WERI-Rb-1 (cell line): ENCODE measurements at regions not wholly inside any gene's neighbourhood (a gene's known extent, or its start where the extent isn't known, plus 50 kb on each side); places are given as distances from the start of the nearest gene placed in this dataset.

Source experiments
- DNase-seq: peaks from one replicate; pipeline ENCODE4 v3.0.0-alpha.2; 2020
- H3K27ac ChIP-seq: fragments of 250-450 bp; sonication (Bioruptor Pico); 2 replicates; pipeline ENCODE4 v1.5.1; 2020; ENCODE audit warnings: mild to moderate bottlenecking, moderate library complexity
- H3K27me3 ChIP-seq: fragments of 250-450 bp; sonication (Bioruptor Pico); 2 replicates; pipeline ENCODE4 v1.5.1; 2021; ENCODE audit warnings: mild to moderate bottlenecking, low read depth, moderate library complexity; ENCODE audit not compliant: insufficient read depth, severe bottlenecking
- H3K36me3 ChIP-seq: fragments of 250-450 bp; sonication (Bioruptor Pico); 2 replicates; pipeline ENCODE4 v1.5.1; 2020; ENCODE audit warnings: mild to moderate bottlenecking, moderate library complexity
- H3K4me3 ChIP-seq: 2 replicates; pipeline ENCODE4 v1.5.1; 2011; ENCODE audit warnings: low read depth, mild to moderate bottlenecking, control low read depth, low read length
- H3K9me3 ChIP-seq: fragments of 250-450 bp; sonication (Bioruptor Pico); 2 replicates; pipeline ENCODE4 v1.5.1; 2021; ENCODE audit warnings: mild to moderate bottlenecking, moderate library complexity; ENCODE audit not compliant: severe bottlenecking
- TF ChIP-seq, protein P1 (sequence below): IDR thresholded peaks from 2 replicates; pipeline ENCODE4 v1.5.1; 2011; ENCODE audit warnings: low read depth, mild to moderate bottlenecking, control low read depth, inconsistent platforms, low read length

- no peak overlapping the region for H3K27ac ChIP-seq
- no peak for DNase-seq
- H3K27me3 ChIP-seq, result no peaks in the 10 kb centered on the region
- TF ChIP-seq, protein P1, sequence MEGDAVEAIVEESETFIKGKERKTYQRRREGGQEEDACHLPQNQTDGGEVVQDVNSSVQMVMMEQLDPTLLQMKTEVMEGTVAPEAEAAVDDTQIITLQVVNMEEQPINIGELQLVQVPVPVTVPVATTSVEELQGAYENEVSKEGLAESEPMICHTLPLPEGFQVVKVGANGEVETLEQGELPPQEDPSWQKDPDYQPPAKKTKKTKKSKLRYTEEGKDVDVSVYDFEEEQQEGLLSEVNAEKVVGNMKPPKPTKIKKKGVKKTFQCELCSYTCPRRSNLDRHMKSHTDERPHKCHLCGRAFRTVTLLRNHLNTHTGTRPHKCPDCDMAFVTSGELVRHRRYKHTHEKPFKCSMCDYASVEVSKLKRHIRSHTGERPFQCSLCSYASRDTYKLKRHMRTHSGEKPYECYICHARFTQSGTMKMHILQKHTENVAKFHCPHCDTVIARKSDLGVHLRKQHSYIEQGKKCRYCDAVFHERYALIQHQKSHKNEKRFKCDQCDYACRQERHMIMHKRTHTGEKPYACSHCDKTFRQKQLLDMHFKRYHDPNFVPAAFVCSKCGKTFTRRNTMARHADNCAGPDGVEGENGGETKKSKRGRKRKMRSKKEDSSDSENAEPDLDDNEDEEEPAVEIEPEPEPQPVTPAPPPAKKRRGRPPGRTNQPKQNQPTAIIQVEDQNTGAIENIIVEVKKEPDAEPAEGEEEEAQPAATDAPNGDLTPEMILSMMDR, result no peak
- no peaks in the 10 kb centered on the region for H3K9me3 ChIP-seq
- no peaks in the 10 kb centered on the region for H3K36me3 ChIP-seq
- no peak overlapping the region for H3K4me3 ChIP-seq
These were observed 1237.8 kb downstream of the SLITRK5 start for GRCh38 chr13:88908961-88909441.

DNA sequence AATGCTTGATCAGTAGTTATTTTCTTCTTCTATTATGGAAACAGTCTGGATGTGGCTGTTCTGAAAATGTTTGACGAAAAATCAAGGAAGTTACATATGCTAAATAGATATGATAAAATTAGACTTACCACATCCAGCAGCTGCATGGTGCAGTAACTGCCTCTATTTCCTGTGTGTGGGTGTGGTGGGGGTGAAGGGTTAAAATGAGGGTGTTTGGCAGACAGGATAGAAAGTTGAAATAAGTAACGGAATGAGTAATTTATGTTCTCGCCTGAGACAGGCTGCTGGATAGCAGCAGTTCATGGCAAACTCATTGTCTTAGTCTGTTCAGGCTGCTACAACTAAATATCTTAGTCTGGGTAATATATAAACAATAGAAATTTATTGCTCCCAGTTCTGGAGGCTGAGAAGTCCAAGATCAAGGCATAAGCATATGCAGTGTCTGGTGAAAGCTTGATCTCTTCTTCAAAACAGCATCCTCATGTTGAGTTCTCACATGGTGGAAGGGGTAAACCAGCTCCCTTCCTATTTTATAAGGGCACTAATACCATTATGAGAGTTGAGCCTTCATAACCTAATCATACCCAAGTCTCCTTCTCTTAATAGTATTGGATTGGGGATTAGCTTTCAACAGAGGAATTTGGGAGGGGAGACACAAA, 1248.9 kb downstream of the SLITRK5 start:
- TF ChIP-seq, protein P1, result no peak
- no peak overlapping the region for H3K27ac ChIP-seq
- H3K4me3 ChIP-seq, result no peak overlapping the region
- no peak for DNase-seq
- H3K36me3 ChIP-seq, result no peaks in the 10 kb centered on the region
- peaks cover 3% of the 10 kb centered on the region for H3K9me3 ChIP-seq
- H3K27me3 ChIP-seq, result no peaks in the 10 kb centered on the region

DNA sequence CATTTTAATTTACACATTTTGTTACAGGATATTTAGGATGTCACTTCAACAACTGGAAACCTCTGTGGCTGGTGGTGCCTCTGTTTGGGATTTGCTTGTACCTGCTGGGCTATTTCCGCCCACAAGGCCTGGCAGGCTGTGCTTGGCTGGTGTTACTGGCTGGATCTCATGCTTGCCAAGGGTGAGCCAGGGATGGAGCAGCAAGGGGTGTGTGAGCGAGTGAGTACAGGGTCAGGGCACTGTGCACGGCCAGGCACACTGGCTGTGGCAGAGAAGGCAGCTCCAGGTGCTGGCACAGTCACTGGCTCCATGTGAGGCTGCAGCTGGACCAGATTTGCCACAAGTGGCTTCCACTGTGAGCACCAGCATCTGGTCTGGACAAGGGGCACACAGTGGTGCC, 1254.8 kb downstream of the SLITRK5 start:
- DNase-seq, result no peak
- TF ChIP-seq, protein P1, result no peak
- H3K4me3 ChIP-seq, result no peak overlapping the region
- H3K9me3 ChIP-seq, result peaks cover 6% of the 10 kb centered on the region
- no peaks in the 10 kb centered on the region for H3K36me3 ChIP-seq
- H3K27me3 ChIP-seq, result no peaks in the 10 kb centered on the region
- H3K27ac ChIP-seq, result no peak overlapping the region

GRCh38 chr13:88926890-88927502, 1255.8 kb downstream of the SLITRK5 start:
- no peak for DNase-seq
- TF ChIP-seq, protein P1, result no peak
- no peaks in the 10 kb centered on the region for H3K36me3 ChIP-seq
- no peak overlapping the region for H3K27ac ChIP-seq
- peaks cover 6% of the 10 kb centered on the region for H3K9me3 ChIP-seq
- no peak overlapping the region for H3K4me3 ChIP-seq
- no peaks in the 10 kb centered on the region for H3K27me3 ChIP-seq

GRCh38 chr13:88932950-88933349, 1261.8 kb downstream of the SLITRK5 start:
- H3K27me3 ChIP-seq, result no peaks in the 10 kb centered on the region
- no peaks in the 10 kb centered on the region for H3K36me3 ChIP-seq
- no peak overlapping the region for H3K27ac ChIP-seq
- TF ChIP-seq, protein P1, result no peak
- H3K4me3 ChIP-seq, result no peak overlapping the region
- DNase-seq, result no peak
- H3K9me3 ChIP-seq, result no peaks in the 10 kb centered on the region
